T follicular helper cell (primary cell): ENCODE measurements at regions not wholly inside any gene's neighbourhood (a gene's known extent, or its start where the extent isn't known, plus 50 kb on each side); places are given as distances from the start of the nearest gene placed in this dataset.
"Not testable (repeated sequence)": the region's sequence is repeated elsewhere in the genome, so short reads cannot be mapped to it uniquely, and the experiment has no call there.

ENCODE experiments used
- DNase-seq: peaks from one replicate; pipeline ENCODE4 v3.0.0-alpha.2; 2020; ENCODE audit warnings: low read depth

- no peak for DNase-seq
Measured at GRCh38 chr5:56298336-56299090, 65.4 kb upstream of the ANKRD55 start.

GRCh38 chr5:56297851-56298250 lies 64.7 kb upstream of the ANKRD55 start:
- DNase-seq, result no peak

DNA sequence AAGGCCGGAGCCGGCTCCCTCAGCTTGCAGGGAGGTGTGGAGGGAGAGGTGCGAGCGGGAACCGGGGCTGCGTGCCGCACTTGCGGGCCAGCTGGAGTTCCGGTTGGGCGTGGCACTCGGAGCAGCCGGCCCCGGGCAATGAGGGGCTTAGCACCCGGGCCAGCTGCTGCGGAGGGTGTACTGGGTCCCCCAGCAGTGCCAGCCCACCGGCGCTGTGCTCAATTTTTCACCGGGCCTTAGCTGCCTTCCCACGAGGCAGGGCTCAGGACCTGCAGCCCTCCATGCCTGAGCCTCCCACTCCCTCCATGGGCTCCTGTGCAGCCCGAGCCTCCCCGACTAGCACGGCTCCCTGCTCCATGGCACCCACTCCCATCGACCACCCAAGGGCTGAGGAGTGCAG lies 62.2 kb upstream of the ANKRD55 start:
- DNase-seq, result not testable (repeated sequence)

GRCh38 chr5:56294354-56294753 lies 61.2 kb upstream of the ANKRD55 start:
- DNase-seq, result no peak

GRCh38 chr5:56292874-56293273 lies 59.7 kb upstream of the ANKRD55 start:
- not testable (repeated sequence) for DNase-seq

GRCh38 chr5:56291661-56292374 lies 58.7 kb upstream of the ANKRD55 start:
- DNase-seq, result no peak

GRCh38 chr5:56291079-56291643 lies 58.0 kb upstream of the ANKRD55 start:
- no peak for DNase-seq

GRCh38 chr5:56290378-56291078 lies 57.4 kb upstream of the ANKRD55 start:
- no peak for DNase-seq

GRCh38 chr5:56289602-56289987 lies 56.5 kb upstream of the ANKRD55 start:
- DNase-seq, result no peak

DNA sequence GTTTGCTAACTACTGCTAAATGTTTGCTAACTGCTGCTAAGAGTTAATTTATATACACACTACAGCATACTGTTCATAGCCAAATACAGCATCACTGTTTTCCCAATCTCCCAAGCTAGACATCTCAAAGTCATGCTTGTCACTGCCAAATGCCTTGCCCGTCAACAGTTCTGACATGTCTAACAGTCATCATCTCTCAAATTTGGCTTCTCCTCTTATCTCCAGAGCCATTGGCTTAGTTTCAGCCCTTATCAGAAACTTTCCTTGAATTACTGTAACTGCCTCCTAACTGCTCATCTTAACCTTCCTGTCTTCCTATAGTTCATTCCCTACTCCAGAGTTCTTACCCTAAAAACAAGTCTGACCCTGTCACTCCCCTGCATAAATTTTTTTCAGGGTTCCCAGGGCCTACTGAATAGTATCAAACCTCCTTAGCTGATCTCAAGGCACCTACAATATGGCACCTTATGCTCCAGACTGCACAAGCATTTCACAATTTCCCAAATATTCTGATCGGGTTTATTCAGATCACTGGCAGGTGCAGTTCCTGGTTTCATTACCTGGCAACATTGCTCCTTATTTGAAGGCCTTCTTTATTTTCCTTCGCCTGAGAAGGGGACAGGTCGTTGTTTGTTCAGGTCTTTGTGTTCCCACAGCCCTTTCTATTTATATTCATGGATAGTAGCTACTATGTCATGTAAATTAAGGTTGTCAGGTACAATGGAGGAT lies 55.9 kb upstream of the ANKRD55 start:
- DNase-seq, result no peak

DNA sequence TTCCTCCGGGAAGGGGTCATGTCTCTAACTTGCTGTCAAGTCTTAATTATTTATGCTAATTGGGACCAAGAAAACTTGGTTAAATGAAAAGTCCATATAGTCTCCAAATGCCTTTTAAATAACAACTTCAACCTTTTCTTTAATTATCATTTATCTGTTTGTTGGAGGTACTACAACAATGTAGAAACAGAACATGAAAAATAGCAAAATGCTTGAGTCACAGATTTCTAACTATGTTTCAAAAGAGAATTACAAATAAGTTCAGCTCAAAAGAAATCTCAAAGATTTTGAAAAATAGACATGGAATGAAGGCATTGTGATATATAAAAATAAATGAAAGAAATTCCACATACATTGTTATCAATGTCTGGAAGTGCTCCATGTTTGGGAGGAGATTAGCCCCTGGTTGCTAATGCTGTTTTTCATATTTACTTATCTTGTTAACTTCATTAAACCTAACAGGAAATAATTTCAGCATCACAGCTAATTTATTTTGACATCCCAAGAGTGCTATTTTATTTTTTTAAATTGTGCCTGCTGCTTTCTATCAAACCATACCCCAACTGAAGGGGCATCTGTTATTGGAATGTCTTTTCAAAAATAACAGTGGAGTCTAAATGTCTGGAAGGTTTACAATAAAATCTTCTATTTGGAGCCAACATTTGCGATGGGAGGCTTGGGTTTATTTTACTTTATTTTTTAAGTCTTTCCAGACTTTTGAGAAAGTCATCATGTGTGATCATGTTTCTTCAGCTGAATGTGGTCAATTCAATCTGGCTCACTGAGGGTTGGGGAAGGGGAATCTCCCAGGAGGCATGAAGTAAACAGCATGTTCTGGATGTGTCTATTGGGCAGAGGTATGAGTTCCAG lies 53.1 kb upstream of the ANKRD55 start:
- DNase-seq, result no peak

GRCh38 chr5:56282951-56283350 lies 49.8 kb upstream of the ANKRD55 start:
- no peak for DNase-seq
